Fibroblast of the conjunctiva (primary cell): ENCODE measurements at regions not wholly inside any gene's neighbourhood (a gene's known extent, or its start where the extent isn't known, plus 50 kb on each side); places are given as distances from the start of the nearest gene placed in this dataset.

ENCODE experiments used
- DNase-seq: peaks from one replicate; pipeline ENCODE4 v3.0.0-alpha.2; 2010; ENCODE audit warnings: low read depth

DNA sequence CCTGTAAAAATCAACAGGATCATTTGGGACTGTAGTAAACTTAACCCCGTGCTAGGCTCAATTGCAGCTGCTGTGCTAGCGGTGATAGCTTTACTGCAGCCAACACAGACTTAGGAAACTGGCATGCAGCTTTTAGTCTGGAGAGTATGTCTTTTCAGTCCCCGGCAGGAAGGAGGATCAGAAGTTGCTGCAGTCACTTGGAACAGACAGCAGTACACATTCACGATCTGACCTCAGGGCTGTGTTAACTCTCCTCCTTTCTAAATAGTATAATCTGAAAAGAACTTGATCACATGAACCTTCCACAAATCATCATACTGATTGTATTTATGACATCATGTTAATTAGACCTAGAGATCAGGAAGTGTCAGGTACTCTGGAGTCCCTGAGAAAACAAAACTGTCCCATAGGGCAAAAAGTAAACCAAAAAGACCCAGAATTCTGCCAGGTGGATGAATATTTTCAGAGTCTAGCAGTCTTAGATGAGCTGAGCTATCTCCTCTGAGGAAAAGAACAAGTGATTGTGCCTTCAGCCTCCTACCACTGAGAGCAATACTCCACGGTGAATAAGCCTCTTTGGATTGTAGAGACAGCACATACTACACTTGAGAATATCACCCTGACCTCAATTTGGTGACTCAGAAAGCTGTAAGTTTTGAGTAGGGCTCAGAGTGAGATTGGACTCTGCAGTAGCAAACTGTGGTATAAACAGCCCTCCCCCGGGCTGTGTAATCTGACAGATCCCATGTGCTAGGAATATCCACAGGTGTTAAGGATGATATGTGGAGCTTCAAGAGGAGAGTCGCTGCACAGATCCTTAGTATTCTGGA, 181.0 kb upstream of the GPR12 start:
- no peak for DNase-seq

GRCh38 chr13:26934096-26934495, 173.5 kb upstream of the GPR12 start:
- no peak for DNase-seq

- DNase-seq: no peak
Measured at GRCh38 chr13:26932465-26932864, 171.9 kb upstream of the GPR12 start.

DNA sequence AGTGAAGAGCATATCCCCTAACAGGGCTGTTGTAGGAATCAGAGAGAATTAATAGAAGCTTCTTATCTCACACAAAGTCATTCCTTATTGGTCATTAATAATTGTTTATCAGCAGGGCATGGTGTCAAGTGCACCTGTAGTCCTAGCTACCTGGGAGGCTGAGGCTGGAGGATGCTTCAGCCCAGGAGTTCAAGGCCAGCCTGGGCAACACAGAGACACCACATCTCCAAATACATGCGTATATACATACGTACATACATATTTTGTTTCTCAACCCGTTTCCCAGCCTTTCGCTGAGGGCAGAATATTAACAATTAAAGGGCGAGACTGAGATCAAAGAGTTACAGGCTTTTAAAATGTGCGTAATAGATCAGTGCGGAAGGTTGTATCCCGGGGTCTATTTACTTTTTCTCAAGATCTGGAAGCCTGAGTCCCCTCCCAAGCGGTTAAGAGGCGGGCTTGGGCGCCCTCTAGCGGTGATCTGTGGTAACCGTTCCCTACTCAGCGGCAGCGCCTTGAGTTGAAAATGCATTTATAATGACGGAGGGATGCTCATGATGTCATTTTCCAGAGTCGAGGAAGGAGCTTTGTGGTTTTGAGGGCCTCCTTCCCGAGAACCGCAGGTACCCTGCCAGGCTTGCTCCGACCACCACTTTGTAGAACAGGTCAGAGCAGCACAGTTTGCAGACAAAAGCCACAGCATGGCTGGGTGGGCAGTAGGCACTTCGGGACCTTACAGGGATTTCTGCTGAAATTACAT, 169.6 kb upstream of the GPR12 start:
- DNase-seq: peak; percentile 37

DNA sequence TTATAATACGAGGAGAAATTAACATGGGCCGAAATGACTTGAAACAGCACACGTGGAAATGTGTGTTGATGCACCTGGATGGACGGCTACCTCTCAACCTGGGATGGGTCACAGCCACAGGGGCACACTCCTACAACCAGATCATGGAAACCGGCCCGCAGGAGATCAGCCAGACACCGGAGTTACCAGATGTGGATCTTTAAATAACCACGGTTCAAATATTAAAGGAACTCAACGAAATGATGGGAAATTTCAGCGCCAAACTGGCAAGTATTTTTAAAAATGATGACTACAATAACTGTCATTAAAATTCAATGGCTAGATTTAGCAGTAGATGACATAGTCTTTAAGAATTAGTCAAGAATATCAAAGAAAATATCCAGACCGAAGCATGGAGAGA, 166.9 kb upstream of the GPR12 start:
- DNase-seq: no peak

- DNase-seq: no peak
Measured at GRCh38 chr13:26926371-26926770, 165.8 kb upstream of the GPR12 start.

GRCh38 chr13:26923824-26924605, 163.4 kb upstream of the GPR12 start:
- no peak for DNase-seq

DNA sequence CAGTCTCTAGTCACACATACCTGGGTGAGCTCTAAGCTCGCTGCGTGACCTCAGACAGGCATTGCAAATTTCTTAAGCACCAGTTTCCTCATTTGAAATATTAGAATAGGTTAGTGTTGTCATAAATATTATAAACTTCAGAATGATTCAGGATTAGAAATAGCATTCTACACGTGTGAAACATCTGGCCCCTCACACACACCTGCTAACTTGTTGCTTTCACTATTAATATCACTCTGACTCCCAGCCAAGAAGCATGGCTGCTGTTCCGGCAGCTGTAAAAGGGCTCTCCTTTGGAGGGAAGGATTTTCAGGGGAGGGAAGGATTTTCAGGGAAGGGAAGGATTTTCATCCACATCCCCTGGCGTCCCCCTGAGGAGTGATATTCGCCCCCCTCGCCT, 161.3 kb upstream of the GPR12 start:
- no peak for DNase-seq

- no peak for DNase-seq
Measured at GRCh38 chr13:26920614-26921355, 160.2 kb upstream of the GPR12 start.

DNA sequence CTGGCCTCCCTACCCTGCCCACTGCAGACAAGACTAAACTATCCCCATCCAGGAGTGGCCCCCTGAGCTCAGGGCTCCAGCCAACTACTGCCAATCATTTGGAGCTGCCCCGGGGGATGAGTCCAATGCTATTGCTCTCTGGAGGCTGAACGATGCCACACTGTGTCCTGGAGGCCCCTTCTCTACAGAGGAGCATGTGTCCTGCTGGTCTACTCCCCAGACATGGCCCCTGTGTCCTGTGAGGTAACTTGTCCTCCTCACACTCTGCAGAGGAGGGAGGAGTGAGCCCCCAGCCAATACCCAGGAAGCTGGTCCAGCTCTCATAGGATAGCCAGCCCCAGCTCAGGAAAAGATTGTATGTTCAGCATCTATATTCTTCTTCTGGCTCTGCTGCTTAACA, 159.1 kb upstream of the GPR12 start:
- no peak for DNase-seq

DNA sequence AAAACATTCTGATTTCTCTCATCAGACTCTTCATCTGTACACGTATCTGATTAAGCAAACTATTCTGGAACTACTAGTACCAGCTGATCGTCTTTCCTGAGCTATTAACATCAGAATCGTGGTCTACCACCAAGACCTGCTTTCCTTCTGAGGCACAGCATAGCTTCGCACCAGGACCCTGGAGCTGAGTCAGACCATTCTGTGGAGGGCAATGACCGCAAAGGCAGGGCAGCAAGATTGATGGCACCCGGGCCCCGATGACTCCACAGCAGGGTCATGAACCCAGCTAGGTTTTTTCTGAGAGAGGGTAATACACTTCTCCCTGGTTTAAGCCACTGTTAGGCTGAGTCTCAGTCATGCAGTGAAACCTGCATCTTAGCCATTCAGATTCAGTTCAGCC, 158.7 kb upstream of the GPR12 start:
- no peak for DNase-seq

GRCh38 chr13:26914624-26915023, 154.0 kb upstream of the GPR12 start:
- no peak for DNase-seq

- DNase-seq: no peak
Measured at GRCh38 chr13:26914148-26914547, 153.6 kb upstream of the GPR12 start.

DNA sequence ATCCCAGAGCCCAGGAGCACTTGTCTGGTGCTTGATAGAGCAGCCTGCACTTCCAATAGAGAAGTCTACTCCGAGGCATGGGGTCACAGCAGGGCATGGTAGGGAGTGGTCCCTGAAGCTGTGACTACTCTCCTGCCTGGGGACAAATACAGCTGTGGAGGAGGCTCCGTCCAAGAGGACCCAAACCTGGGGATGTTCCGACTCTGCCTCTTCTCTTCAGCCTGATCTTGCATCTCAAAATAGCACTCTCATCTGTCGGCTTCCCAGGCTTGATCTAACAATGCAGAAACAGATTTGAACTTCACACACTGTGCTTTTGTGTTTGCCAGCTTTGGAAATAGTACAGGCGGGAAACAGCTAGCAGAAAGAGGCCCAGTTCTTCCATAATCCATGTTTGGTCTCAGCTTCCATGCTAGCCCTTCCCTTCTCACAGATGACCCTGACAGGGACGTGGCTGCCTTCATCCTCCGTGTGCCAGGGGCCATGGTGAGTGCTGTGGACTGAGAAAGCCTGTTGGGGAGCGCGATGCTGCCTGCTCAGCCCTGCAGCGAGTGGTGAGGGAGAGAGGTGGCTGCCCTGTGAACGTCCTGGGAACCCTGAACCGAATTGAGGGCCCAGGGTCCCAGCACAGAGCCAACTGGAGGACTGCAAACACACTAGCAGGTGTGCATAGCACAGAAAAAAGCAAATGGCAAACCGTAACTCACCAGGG, 150.3 kb upstream of the GPR12 start:
- DNase-seq: no peak

- DNase-seq: no peak
Measured at GRCh38 chr13:26909477-26909876, 148.9 kb upstream of the GPR12 start.

- no peak for DNase-seq
Measured at GRCh38 chr13:26908126-26908525, 147.5 kb upstream of the GPR12 start.

- DNase-seq: no peak
Measured at GRCh38 chr13:26899202-26899601, 138.6 kb upstream of the GPR12 start.

DNA sequence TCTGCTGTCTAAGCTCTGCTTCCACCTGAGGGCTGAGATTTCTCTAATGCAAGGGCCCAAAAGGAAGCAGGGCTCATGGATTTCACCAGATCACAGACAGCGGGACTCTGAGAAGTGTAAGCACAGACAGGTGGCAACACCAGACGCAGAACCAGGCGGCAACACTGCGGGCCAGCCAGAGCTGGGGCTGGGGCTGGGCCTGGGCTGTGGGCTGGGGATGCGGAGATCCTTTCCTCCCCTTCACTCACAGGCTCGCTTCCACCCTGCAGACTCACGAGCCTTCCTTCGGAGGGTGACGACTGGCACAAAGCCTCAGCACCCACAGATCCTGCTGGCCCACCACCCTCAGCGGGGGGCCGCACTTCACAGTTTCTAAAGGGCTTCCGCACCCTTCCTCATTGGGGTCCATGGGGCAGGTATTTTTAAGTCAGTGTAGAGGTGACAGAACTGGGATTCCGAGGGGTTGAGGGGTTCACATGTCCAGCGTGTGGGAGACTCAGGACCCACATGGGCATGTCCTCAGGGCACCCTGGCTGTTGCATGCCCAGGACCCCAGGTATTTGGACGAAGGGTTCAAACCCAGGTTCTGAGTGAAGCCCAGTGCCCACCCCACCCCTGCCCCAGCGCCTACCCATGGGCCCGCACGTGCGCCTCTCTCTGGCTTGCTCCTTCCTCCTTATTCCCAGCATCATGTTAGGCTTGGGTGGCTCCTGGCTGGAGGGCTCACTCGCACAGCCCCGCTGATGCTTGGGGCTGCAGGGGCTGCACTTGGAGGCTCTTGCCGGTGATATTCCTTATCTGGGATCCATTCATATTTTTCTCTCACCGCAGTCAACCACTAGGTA, 137.3 kb upstream of the GPR12 start:
- DNase-seq: no peak

DNA sequence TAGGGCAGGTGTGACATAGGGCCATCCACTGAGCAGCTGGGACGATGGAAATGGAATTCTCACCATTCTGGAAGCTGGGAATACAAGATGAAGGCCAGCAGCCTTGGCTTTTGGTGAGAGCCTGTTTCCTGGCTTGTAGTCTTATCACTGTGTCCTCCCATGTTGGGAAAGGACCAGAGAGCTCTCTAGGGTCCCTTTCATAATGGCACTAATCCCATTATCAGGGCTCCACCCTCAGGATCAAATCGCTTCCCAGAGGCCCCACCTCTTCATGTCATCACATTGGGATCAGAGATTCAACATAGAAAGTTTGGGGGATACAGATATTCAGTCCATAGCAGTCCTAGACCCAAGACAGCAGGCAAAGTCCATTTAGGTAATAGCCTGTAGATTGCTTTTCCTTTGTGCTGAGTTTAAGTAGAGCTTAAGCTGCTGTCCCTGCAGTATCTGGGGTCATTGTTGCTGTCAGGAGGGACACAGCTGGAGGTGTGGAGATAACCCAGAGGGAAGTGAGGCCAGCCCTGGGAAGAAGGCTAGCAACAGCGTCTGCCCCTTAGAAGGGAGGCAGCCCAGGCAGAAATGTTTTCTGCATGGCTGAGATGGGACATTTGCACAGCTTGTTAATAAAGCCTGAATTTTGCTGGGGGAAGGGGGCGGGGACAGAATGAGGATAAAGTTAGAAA, 136.5 kb upstream of the GPR12 start:
- DNase-seq: no peak
